ENCODE measurements at regions not wholly inside any gene's neighbourhood (a gene's known extent, or its start where the extent isn't known, plus 50 kb on each side); places are given as distances from the start of the nearest gene placed in this dataset.

- ChIA-PET CTCF (no interaction called here), POLR2A (no interaction called here)
- no peak for TF ChIP-seq CTCF (IDR thresholded peaks at IDR 0.05; ENCODE audit: insufficient read depth, low read length, missing control alignments)
- H3K4me3 ChIP-seq (ENCODE audit: low read depth, low read length), result no peak overlapping the region
- DNase-seq (ENCODE audit: low read depth, low spot score), result no peak
Measured at GRCh38 chr10:54961040-54961439, 160.0 kb upstream of the PCDH15 start.

GRCh38 chr10:54958844-54959243, 157.8 kb upstream of the PCDH15 start:
- no peak for TF ChIP-seq CTCF (IDR thresholded peaks at IDR 0.05; ENCODE audit: insufficient read depth, low read length, missing control alignments)
- ChIA-PET POLR2A (no interaction called here), CTCF (interaction anchor here (1.0 kb wide), 1 partner anchor 34 kb away, joined by 3 read pairs; no protein-coding TSS in a partner anchor)
- no peak overlapping the region for H3K4me3 ChIP-seq (ENCODE audit: low read depth, low read length)
- DNase-seq (ENCODE audit: low read depth, low spot score), result no peak

- DNase-seq (ENCODE audit: low read depth, low spot score), result no peak
- POLR2A ChIA-PET, result no interaction called here
- CTCF ChIA-PET, result no interaction called here
- no peak for TF ChIP-seq CTCF (IDR thresholded peaks at IDR 0.05; ENCODE audit: insufficient read depth, low read length, missing control alignments)
- no peak overlapping the region for H3K4me3 ChIP-seq (ENCODE audit: low read depth, low read length)
Measured at GRCh38 chr10:54947605-54948004, 146.6 kb upstream of the PCDH15 start.

DNA sequence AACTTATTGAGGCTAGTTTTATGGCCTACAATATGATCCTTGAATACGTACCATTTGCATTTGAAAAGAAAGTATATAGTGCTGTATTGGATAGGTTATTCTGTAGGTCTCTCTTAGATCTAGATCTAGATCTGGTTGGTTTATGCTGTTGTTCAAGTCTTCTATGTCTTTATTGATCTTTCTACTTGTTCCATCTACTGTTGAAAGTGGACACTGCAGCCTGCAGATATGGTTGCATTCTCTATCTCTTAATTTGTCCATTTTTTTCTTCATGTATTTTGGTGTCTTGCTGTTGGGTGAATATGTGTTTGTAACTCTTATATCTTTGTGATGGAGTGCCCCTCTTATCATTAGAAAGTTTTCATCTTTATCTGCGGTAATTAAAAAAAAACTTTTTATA, 139.4 kb upstream of the PCDH15 start:
- H3K4me3 ChIP-seq (ENCODE audit: low read depth, low read length), result no peak overlapping the region
- ChIA-PET POLR2A (no interaction called here), CTCF (no interaction called here)
- no peak for TF ChIP-seq CTCF (IDR thresholded peaks at IDR 0.05; ENCODE audit: insufficient read depth, low read length, missing control alignments)
- DNase-seq (ENCODE audit: low read depth, low spot score), result no peak

GRCh38 chr10:54914049-54914448, 113.0 kb upstream of the PCDH15 start:
- ChIA-PET CTCF (no interaction called here), POLR2A (no interaction called here)
- no peak for TF ChIP-seq CTCF (IDR thresholded peaks at IDR 0.05; ENCODE audit: insufficient read depth, low read length, missing control alignments)

GRCh38 chr10:54909165-54909564, 108.1 kb upstream of the PCDH15 start:
- no peak for TF ChIP-seq CTCF (IDR thresholded peaks at IDR 0.05; ENCODE audit: insufficient read depth, low read length, missing control alignments)
- H3K4me3 ChIP-seq (ENCODE audit: low read depth, low read length), result no peak overlapping the region
- no peak for DNase-seq (ENCODE audit: low read depth, low spot score)
- POLR2A ChIA-PET, result no interaction called here
- CTCF ChIA-PET, result no interaction called here

More at GRCh38 chr10:54914049-54914448, 113.0 kb upstream of the PCDH15 start:
- no peak for DNase-seq (ENCODE audit: low read depth, low spot score)
- H3K4me3 ChIP-seq (ENCODE audit: low read depth, low read length), result no peak overlapping the region

Data from AG04449 (cell line).